ENCODE measurements at regions not wholly inside any gene's neighbourhood (a gene's known extent, or its start where the extent isn't known, plus 50 kb on each side); places are given as distances from the start of the nearest gene placed in this dataset.

- TF ChIP-seq PAX5 (IDR thresholded peaks at IDR 0.05; ENCODE audit: insufficient read depth, low read length, severe bottlenecking): no peak
- TF ChIP-seq TAF1 (IDR thresholded peaks at IDR 0.05; ENCODE audit: low read depth, low read length): no peak
- no peak for TF ChIP-seq SPI1 (IDR thresholded peaks at IDR 0.05; ENCODE audit: low read depth, low read length)
- no peak for FAIRE-seq
These were observed 625.4 kb downstream of the NTRK3 start for GRCh38 chr15:87631093-87631492.

GRCh38 chr15:87628311-87628710, 628.2 kb downstream of the NTRK3 start:
- TF ChIP-seq POU2F2 (IDR thresholded peaks at IDR 0.05; ENCODE audit: low read depth, low read length): no peak
- no peak for DNase-seq (ENCODE audit: insufficient read length, low spot score)
- no peak for FAIRE-seq

More at GRCh38 chr15:87631093-87631492, 625.4 kb downstream of the NTRK3 start:
- DNase-seq (ENCODE audit: insufficient read length, low spot score): no peak

- no peak for TF ChIP-seq PAX5 (IDR thresholded peaks at IDR 0.05; ENCODE audit: insufficient read depth, low read length, severe bottlenecking)
- no peak for FAIRE-seq
- no peak for DNase-seq (ENCODE audit: insufficient read length, low spot score)
These were observed 629.7 kb downstream of the NTRK3 start for GRCh38 chr15:87626860-87627259.

DNA sequence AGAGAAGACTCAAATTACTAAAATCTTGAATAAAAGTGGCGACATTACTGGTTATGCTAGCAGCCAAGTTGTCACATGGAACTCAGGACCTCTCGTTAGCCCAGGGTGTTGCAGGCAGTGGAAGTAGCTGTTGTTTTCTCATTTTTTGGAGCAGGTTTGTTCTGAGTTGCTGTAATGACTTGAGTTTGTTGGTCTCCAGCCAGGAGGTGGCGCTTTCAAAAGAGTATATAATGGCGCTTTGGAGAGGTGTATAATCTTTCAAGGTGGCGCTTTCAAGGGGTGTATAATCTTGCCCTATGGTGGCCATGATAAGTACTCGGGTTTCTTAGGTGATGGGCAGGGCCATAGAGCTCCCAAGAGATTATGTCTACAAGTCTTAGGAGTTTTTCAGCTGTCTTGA, 632.7 kb downstream of the NTRK3 start:
- no peak for FAIRE-seq
- DNase-seq (ENCODE audit: insufficient read length, low spot score): no peak

DNA sequence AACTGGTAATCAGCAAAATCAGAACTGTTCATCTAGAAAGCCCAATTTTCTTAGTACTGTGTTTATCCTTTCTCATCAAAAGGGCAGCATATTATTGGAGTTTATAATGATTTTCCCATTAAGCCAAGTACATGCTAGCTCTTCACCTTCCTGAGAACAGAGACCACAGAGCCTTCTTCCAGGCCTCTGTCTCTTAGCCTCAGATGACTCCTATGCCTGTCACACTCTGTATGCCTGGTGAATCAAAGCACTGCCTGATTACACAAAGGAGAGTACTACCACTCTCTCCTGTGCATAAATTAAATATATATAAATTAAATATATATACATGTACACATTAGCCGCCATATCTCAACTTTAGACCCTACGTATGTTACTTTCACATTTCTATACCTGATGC, 636.1 kb downstream of the NTRK3 start:
- FAIRE-seq (no peak), DNase-seq (ENCODE audit: insufficient read length, low spot score) (no peak)
- TF ChIP-seq PAX5 (IDR thresholded peaks at IDR 0.05; ENCODE audit: insufficient read depth, low read length, severe bottlenecking): no peak
- no peak for TF ChIP-seq SPI1 (IDR thresholded peaks at IDR 0.05; ENCODE audit: low read depth, low read length)
- no peak for TF ChIP-seq POLR2AphosphoS5 (IDR thresholded peaks at IDR 0.05; ENCODE audit: low read depth, low read length)
- TF ChIP-seq POLR2A (IDR thresholded peaks at IDR 0.05; ENCODE audit: low read depth, low read length): no peak

More for the DNA sequence above, 632.7 kb downstream of the NTRK3 start:
- TF ChIP-seq POLR2A (IDR thresholded peaks at IDR 0.05; ENCODE audit: low read depth, low read length) (no peak), POU2F2 (IDR thresholded peaks at IDR 0.05; ENCODE audit: low read depth, low read length) (no peak), SPI1 (IDR thresholded peaks at IDR 0.05; ENCODE audit: low read depth, low read length) (no peak), POLR2AphosphoS5 (IDR thresholded peaks at IDR 0.05; ENCODE audit: low read depth, low read length) (no peak), TAF1 (IDR thresholded peaks at IDR 0.05; ENCODE audit: low read depth, low read length) (no peak), PAX5 (IDR thresholded peaks at IDR 0.05; ENCODE audit: insufficient read depth, low read length, severe bottlenecking) (no peak)

DNA sequence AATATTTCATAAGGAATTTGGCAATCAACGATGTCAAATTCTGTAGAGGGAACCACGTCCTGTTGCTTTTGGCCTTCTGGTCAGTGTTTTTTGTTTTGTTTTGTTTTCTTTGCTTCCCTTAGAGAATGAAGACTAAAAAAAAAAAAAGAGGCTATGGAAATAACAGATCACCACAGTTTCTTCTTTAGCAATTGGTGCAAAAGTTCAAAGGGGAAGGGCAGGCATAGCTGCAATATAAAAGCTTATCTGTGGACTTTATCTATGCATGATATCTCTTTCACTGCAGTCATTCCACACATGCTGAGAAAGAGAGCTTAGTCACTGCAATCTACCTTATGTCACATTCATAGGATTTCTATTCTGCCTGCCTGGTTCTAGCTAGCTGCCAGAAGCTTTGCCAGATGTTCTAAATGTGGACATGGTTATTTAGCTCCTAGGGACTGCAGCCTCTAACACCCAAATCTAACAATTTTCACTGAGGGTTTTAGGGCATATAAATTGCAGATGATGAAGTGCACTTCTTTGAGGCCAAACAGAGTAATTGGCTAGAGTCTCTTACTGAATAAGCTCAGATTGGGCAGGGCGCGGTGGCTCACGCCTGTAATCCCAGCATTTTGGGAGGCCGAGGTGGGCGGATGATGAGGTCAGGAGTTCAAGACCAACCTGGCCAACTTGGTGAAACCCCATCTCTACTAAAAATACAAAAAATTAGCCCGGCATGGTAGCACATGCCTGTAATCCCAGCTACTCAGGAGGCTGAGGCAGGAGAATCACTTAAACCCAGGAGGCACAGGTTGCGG, 637.2 kb downstream of the NTRK3 start:
- FAIRE-seq: no peak
- TF ChIP-seq TAF1 (IDR thresholded peaks at IDR 0.05; ENCODE audit: low read depth, low read length): no peak
- no peak for DNase-seq (ENCODE audit: insufficient read length, low spot score)

DNA sequence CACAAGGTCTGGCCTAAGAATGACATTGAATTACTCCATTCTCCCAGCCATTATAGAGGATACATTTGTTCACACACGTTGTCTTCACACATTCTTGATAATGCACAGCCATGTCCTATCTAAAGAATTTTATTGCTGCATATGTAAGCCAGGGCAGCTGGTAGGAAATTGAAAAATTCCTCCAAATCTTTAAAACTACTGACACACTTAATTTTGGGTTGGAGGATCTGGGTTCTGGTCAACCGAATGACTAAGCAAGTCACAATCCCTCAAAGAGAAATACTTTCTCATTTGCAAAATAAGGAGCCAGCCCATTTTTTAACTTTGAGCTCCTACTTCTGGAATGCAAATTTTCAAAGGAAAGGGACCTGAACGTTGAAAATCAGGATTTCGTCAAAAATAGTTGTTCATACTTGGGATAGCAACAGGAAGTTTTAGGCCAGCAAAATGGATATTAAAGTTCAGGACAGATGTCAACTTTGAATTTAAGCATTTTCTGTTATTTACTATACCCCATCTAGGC, 638.3 kb downstream of the NTRK3 start:
- no peak for DNase-seq (ENCODE audit: insufficient read length, low spot score)
- no peak for FAIRE-seq
- TF ChIP-seq POLR2AphosphoS5 (IDR thresholded peaks at IDR 0.05; ENCODE audit: low read depth, low read length) (no peak), POLR2A (IDR thresholded peaks at IDR 0.05; ENCODE audit: low read depth, low read length) (no peak), POU2F2 (IDR thresholded peaks at IDR 0.05; ENCODE audit: low read depth, low read length) (no peak), TAF1 (IDR thresholded peaks at IDR 0.05; ENCODE audit: low read depth, low read length) (no peak), SPI1 (IDR thresholded peaks at IDR 0.05; ENCODE audit: low read depth, low read length) (no peak), PAX5 (IDR thresholded peaks at IDR 0.05; ENCODE audit: insufficient read depth, low read length, severe bottlenecking) (no peak)

GRCh38 chr15:87614704-87615103, 641.8 kb downstream of the NTRK3 start:
- no peak for TF ChIP-seq POLR2A (IDR thresholded peaks at IDR 0.05; ENCODE audit: low read depth, low read length)
- TF ChIP-seq TAF1 (IDR thresholded peaks at IDR 0.05; ENCODE audit: low read depth, low read length): no peak
- TF ChIP-seq PAX5 (IDR thresholded peaks at IDR 0.05; ENCODE audit: insufficient read depth, low read length, severe bottlenecking): no peak
- DNase-seq (ENCODE audit: insufficient read length, low spot score) (no peak), FAIRE-seq (no peak)

GRCh38 chr15:87610366-87610765, 646.2 kb downstream of the NTRK3 start:
- FAIRE-seq (no peak), DNase-seq (ENCODE audit: insufficient read length, low spot score) (no peak)
- no peak for TF ChIP-seq TAF1 (IDR thresholded peaks at IDR 0.05; ENCODE audit: low read depth, low read length)
- TF ChIP-seq PAX5 (IDR thresholded peaks at IDR 0.05; ENCODE audit: insufficient read depth, low read length, severe bottlenecking): no peak
- TF ChIP-seq POLR2AphosphoS5 (IDR thresholded peaks at IDR 0.05; ENCODE audit: low read depth, low read length): no peak
- TF ChIP-seq POU2F2 (IDR thresholded peaks at IDR 0.05; ENCODE audit: low read depth, low read length): no peak
- TF ChIP-seq POLR2A (IDR thresholded peaks at IDR 0.05; ENCODE audit: low read depth, low read length): no peak
- no peak for TF ChIP-seq SPI1 (IDR thresholded peaks at IDR 0.05; ENCODE audit: low read depth, low read length)

DNA sequence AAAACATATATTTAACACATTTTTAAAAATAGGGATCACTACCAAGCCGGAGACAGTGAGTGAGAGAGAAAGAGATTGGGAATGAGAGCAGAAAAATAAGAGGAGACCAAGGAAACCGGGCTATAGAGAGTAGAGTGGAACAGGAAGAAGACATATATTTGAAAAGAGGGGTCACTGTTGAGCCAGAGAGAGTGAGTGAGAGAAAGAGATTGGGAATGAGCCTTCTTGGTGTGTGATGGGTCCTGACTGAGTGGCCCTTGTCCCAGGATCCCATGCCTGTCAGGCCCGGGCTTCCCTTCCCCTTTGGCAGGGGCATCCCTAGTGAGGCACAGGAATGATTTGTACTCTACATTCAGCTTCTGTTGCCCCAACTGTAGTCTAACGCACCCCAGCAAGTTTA, 646.6 kb downstream of the NTRK3 start:
- FAIRE-seq (no peak), DNase-seq (ENCODE audit: insufficient read length, low spot score) (no peak)
- no peak for TF ChIP-seq POU2F2 (IDR thresholded peaks at IDR 0.05; ENCODE audit: low read depth, low read length)
- TF ChIP-seq POLR2A (IDR thresholded peaks at IDR 0.05; ENCODE audit: low read depth, low read length): no peak
- no peak for TF ChIP-seq TAF1 (IDR thresholded peaks at IDR 0.05; ENCODE audit: low read depth, low read length)

DNA sequence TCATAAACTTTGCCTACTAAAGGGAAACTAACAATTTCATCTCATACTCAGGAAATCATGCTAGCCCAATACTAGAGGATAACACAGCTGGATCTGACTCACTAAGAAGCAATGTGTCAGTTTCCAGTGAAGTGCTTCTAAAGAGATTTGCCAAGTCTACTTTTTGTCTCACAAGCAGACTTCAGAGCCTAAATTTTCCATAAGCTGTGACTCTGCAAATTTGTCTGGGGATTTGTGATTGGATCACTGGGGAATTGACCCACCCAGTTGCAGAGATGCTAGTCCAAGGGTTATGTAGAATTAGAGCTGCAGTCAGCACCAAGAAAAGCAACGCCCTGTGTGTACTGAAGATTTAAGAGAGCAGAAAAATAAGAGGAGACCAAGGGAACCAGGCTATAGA, 647.1 kb downstream of the NTRK3 start:
- FAIRE-seq (no peak), DNase-seq (ENCODE audit: insufficient read length, low spot score) (no peak)
- no peak for TF ChIP-seq PAX5 (IDR thresholded peaks at IDR 0.05; ENCODE audit: insufficient read depth, low read length, severe bottlenecking)
- TF ChIP-seq TAF1 (IDR thresholded peaks at IDR 0.05; ENCODE audit: low read depth, low read length): no peak
- no peak for TF ChIP-seq POU2F2 (IDR thresholded peaks at IDR 0.05; ENCODE audit: low read depth, low read length)
- no peak for TF ChIP-seq POLR2A (IDR thresholded peaks at IDR 0.05; ENCODE audit: low read depth, low read length)
- TF ChIP-seq POLR2AphosphoS5 (IDR thresholded peaks at IDR 0.05; ENCODE audit: low read depth, low read length): no peak
- no peak for TF ChIP-seq SPI1 (IDR thresholded peaks at IDR 0.05; ENCODE audit: low read depth, low read length)
